ENCODE measurements at regions not wholly inside any gene's neighbourhood (a gene's known extent, or its start where the extent isn't known, plus 50 kb on each side); places are given as distances from the start of the nearest gene placed in this dataset.

DNA sequence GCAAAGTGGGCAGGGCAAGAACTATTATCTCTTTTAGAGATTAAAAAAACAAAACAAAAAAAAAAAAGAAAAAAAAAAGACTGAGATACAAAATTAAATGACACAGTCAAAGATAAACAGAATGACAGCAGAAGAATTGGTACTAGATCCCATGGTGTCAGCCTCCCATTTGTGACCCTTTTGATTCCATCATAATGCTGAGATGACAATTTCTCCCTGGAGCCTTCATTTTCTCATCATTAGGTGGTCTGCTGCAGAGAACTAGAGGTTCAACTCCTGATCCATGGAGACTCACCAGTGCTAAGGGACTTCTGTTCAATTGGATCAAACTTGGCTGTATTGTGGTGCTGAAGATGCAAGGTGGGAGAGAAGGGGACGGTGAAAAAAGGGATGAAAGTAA is 123.5 kb upstream of the SPDL1 start:
- TF ChIP-seq CTCF (IDR thresholded peaks at IDR 0.05) (no peak), EZH2 (IDR thresholded peaks at IDR 0.05; ENCODE audit: borderline replicate concordance, insufficient read depth, low read depth, low read length, poor library complexity, severe bottlenecking) (no peak)

Measured in B cell (primary cell).